ENCODE measurements at regions not wholly inside any gene's neighbourhood (a gene's known extent, or its start where the extent isn't known, plus 50 kb on each side); places are given as distances from the start of the nearest gene placed in this dataset.
"Not testable (repeated sequence)": the region's sequence is repeated elsewhere in the genome, so short reads cannot be mapped to it uniquely, and the experiment has no call there.

DNA sequence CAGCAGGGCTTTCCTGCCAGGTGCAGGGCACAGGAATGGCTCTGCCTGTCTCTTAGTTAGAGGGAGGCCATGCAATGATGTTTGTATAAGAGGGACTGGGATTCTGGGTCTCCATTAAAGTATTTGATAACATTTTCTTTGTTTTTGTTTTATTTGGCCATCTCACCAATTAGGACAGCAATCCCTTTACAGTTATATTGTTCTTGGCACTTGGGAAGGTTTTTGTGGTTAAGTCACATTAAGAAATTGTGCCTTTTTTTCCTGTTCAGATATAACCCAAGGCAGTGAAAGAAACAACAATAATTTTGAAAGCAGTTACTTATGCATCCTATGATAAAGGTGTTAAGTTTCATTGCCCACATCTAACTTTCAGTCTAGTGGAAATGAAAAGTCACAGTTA is 237.4 kb upstream of the PRSS58 start:
- not testable (repeated sequence) for DNase-seq

- DNase-seq, result no peak
These were observed 236.2 kb upstream of the PRSS58 start for GRCh38 chr7:142494021-142494420.

GRCh38 chr7:142488842-142489241 is 231.0 kb upstream of the PRSS58 start:
- no peak for DNase-seq

GRCh38 chr7:142488036-142488633 is 230.3 kb upstream of the PRSS58 start:
- DNase-seq, result peak in 1 of 2 donors; percentile 47

DNA sequence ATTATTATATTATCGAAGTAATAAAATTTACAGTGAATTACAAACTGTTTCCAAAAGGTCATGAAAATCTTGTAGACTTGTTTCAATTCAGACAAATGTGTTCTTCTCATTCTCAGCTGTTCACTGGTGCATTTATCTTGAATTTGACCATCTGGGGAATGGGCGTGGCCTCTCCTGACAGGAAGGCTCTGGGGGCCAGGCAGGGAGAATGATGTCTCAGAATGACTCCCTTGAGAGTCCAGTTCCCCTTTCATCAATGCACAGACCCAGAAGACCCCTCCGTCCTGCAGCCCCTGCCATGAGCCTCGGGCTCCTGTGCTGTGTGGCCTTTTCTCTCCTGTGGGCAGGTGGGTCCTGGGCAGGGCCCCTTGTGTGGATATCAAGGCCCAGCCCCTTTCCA is 229.7 kb upstream of the PRSS58 start:
- not testable (repeated sequence) for DNase-seq

GRCh38 chr7:142487124-142487523 is 229.3 kb upstream of the PRSS58 start:
- no peak for DNase-seq

GRCh38 chr7:142485617-142486226 is 227.9 kb upstream of the PRSS58 start:
- DNase-seq, result no peak

DNA sequence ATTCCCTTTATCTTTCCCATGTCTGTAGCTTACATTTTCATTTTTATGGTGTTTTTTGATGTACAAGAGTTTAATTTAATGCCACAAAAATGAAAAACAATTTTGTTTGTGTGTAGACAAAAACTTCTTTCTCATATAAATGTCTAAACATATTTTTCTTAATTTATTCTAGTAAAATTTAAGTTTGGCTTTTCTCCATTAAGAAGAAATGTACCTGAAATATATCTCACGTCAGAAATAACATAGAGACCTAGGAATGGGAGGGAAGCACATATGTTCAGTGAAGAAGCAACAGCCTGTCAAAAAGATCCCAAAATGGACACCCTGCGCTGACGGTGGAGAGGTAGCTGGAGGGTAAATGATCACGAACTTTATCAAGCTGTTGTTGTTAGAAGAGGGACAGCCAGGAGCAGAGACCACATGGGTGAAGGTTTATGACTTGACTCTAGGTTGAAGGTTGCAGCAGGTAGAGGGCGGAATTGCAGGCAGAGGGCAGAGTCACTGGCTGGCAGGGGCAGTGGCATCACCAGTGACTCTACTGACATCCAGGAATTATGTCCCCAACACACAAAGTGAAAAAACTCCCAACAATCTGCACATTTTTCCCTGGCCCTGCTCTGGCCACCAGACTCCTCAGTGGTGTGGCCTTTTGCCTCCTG is 225.9 kb upstream of the PRSS58 start:
- no peak for DNase-seq

GRCh38 chr7:142482891-142483658 is 225.2 kb upstream of the PRSS58 start:
- DNase-seq, result peak in 1 of 2 donors; percentile 51

DNA sequence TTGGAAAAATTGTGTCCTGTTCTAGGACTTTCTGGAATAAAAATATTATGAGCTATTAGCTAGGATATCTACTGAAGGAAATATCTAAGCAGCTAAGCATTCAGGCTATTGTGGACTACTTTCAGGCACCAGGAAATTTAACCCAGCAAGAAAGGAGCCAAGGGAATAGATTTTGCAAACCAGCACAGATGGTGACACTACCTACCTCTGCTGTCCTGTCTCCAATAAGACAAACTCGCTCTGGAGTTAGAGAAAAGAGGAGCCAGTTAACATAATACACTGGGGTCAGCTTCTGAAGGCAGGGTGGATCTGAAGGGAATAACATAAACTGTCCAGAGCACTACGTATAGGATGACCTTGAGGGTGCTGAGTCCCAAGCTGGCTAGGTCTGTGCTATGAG is 223.7 kb upstream of the PRSS58 start:
- DNase-seq, result no peak

DNA sequence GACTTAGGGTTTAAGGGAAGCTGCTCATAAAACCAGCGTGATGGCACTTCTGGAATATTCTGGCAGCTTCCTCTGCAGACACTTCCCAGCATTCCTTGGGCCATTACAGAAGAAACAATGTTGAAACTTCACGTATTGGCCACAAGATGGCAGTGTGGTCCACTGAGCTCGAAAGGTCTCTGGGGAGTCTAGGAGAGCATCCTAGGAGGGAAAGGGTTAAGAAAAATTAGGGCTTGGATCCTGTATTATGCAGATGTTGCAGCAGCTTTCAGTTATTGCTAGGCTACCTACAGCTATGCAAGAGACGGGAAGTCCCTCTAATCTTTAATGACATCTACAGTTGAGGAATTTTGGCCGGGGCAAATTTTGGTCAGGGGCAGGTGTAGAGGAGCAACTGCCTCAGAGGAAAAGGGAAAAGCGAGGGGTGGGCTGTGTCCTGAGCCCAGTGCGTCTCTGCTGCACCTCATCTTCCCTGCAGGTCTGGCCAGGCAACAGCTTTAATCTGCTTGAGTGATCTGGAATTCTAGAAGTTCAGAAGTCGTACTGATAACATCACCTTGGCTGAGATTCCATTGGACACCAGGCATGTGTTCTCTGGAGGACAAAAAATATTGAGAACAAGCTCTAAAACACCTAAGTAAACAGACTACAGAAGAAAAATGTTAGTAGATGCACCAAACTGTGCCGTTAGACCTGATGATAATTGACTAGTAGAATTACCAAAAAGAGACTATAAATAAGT is 220.8 kb upstream of the PRSS58 start:
- DNase-seq, result peak in 1 of 2 donors; percentile 54

DNA sequence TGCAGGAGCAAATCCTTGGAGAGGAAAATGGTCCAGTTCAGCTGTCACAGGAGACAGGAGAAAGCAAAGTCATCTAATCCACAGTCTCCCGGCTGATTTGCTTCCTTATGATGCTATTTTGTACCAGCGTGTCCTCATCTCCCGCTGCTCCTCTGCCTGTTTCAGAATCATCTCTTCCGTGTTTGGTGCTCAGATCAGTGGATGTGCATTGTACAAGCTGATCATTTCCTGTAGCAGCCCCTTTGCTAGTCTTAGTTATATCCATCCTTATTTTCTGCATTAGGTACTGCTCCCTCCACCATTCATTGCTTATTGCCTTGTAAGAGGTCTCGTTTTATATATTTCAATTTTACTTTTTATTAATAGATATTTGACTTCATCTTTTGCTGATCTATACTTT is 219.9 kb upstream of the PRSS58 start:
- DNase-seq, result not testable (repeated sequence)

- no peak for DNase-seq
These were observed 219.3 kb upstream of the PRSS58 start for GRCh38 chr7:142477079-142477651.

GRCh38 chr7:142476077-142476476 is 218.2 kb upstream of the PRSS58 start:
- DNase-seq, result no peak

GRCh38 chr7:142471820-142472219 is 214.0 kb upstream of the PRSS58 start:
- DNase-seq, result no peak

DNA sequence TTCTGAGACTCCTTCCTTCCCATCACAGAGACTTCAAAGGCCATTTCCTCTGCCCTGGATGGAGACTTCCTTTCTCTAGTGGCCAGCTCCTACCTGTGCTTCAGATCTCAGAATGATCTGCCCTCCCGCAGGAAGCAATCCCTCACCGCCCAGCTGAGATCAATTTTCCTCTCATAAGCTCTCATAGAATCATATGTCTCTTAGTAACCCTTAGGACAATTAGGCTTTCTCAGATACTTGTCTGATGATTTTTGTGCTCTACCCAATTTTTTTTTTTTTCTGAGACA is 212.6 kb upstream of the PRSS58 start:
- no peak for DNase-seq

- peak in 1 of 2 donors; percentile 77 for DNase-seq
These were observed 212.1 kb upstream of the PRSS58 start for GRCh38 chr7:142469696-142470543.

- DNase-seq, result no peak
These were observed 211.2 kb upstream of the PRSS58 start for GRCh38 chr7:142468871-142469665.

DNA sequence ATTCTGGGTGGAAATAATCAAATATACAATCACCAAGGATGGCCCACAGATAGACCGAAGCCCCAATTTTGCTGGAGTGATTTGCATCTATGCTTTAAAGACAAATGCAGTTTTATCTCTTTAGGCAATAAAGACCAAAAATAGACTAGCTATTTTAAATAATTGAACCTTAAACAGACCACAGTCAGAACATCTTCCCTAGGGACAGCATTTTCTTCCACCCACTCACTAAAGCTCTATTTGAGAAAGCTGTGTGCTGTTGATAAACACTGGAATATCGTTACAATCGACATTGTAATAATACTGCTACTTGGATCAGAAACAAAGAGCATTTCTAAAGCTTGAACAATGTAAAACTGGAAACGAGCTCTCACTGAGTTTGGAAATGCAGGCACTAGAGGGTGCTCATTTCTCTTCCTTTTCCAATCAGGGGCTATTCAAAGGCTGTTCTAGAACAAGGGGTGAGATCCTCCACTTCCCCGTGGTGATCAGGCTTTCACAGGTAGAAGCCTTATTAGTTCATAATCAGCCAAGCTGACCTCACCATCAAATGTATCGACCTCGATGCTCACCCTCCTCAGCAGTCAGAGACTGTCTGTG is 209.3 kb upstream of the PRSS58 start:
- DNase-seq, result not testable (repeated sequence)

DNA sequence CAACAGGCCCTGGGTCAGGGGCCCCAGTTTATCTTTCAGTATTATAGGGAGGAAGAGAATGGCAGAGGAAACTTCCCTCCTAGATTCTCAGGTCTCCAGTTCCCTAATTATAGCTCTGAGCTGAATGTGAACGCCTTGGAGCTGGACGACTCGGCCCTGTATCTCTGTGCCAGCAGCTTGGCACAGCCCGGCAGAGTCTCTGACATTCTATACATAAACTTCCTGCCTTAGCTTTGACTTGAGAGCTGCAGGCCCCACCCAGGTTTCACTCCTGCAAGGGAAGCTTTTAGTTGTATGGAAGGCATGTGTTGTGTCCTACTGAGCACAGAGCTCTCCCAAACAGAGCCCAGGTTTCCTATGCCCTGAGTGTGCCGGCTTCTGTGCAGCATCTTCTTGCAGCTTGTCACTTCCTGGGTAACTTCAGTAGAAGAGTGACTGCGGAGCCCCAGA is 205.6 kb upstream of the PRSS58 start:
- peak in 1 of 2 donors; percentile 49 for DNase-seq

Measured in bone marrow (tissue), 2 donors.